ENCODE measurements at regions not wholly inside any gene's neighbourhood (a gene's known extent, or its start where the extent isn't known, plus 50 kb on each side); places are given as distances from the start of the nearest gene placed in this dataset.

- no peak overlapping the region for H3K4me2 ChIP-seq (ENCODE audit: low read length)
- no peaks in the 10 kb centered on the region for H3K36me3 ChIP-seq (ENCODE audit: control insufficient read depth in 1 of 2, insufficient read depth in 2 of 2, low read length in 2 of 2)
- RAD21 ChIA-PET (ENCODE audit: low non-redundant PET in 1 of 2, low total read pairs in 2 of 2, uncharacterized antibody in 2 of 2, unreplicated experiment in 2 of 2): no interaction called here
- H3K9ac ChIP-seq (ENCODE audit: low read length): no peak overlapping the region
- H3K79me2 ChIP-seq (ENCODE audit: insufficient read depth, low read length): no peaks in the 10 kb centered on the region
- H3K4me3 ChIP-seq (replicated peaks in 1 of 2; ENCODE audit: low read depth in 1 of 2, low read length in 2 of 2): no peak overlapping the region
- H3K4me1 ChIP-seq (ENCODE audit: control insufficient read depth in 1 of 2, insufficient read depth in 2 of 2, low read length in 2 of 2): no peaks in the 10 kb centered on the region
- H3K9me3 ChIP-seq (ENCODE audit: control insufficient read depth in 1 of 2, insufficient read depth in 1 of 2, low read depth in 1 of 2, low read length in 2 of 2): no peaks in the 10 kb centered on the region
- BruUV-seq (replicated peaks): no TSS peak
- intact Hi-C loops (cut with micrococcal nuclease): no loop called here
- CTCF ChIA-PET: no interaction called here
- POLR2A ChIA-PET: no interaction called here
- H3K27me3 ChIP-seq (ENCODE audit: insufficient read depth, low read length): peaks cover 22% of the 10 kb centered on the region
- no peaks in the 10 kb centered on the region for H4K20me1 ChIP-seq (ENCODE audit: insufficient read depth)
- TF ChIP-seq EGR1 (IDR thresholded peaks at IDR 0.05; ENCODE audit: low read depth) (no peak), EZH2phosphoT487 (IDR thresholded peaks at IDR 0.05; ENCODE audit: borderline replicate concordance) (no peak), TCF7L2 (IDR thresholded peaks at IDR 0.05; ENCODE audit: borderline replicate concordance, extremely low read depth, insufficient read depth, insufficient read length) (no peak), REST (IDR thresholded peaks at IDR 0.05; ENCODE audit: low read depth) (no peak), CBX3 (IDR thresholded peaks at IDR 0.05; ENCODE audit: low read depth) (no peak), SRF (IDR thresholded peaks at IDR 0.05; ENCODE audit: low read depth) (no peak), ZBTB33 (IDR thresholded peaks at IDR 0.05; ENCODE audit: extremely low read depth, insufficient replicate concordance, low read length) (no peak)
- no peak overlapping the region for H2AFZ ChIP-seq (ENCODE audit: low read depth, low read length, poor library complexity, severe bottlenecking)
- no peak for DNase-seq (ENCODE audit: low read depth, low spot score)
- no peak for ATAC-seq
- H3K9me2 ChIP-seq (ENCODE audit: insufficient read depth): no peaks in the 10 kb centered on the region
- no peak overlapping the region for H3K27ac ChIP-seq (ENCODE audit: low read depth, low read length)
Measured at GRCh38 chr19:29290853-29291252, 77.9 kb upstream of the UQCRFS1 start.
